ENCODE measurements at regions not wholly inside any gene's neighbourhood (a gene's known extent, or its start where the extent isn't known, plus 50 kb on each side); places are given as distances from the start of the nearest gene placed in this dataset.
"Not testable (repeated sequence)": the region's sequence is repeated elsewhere in the genome, so short reads cannot be mapped to it uniquely, and the experiment has no call there.

DNA sequence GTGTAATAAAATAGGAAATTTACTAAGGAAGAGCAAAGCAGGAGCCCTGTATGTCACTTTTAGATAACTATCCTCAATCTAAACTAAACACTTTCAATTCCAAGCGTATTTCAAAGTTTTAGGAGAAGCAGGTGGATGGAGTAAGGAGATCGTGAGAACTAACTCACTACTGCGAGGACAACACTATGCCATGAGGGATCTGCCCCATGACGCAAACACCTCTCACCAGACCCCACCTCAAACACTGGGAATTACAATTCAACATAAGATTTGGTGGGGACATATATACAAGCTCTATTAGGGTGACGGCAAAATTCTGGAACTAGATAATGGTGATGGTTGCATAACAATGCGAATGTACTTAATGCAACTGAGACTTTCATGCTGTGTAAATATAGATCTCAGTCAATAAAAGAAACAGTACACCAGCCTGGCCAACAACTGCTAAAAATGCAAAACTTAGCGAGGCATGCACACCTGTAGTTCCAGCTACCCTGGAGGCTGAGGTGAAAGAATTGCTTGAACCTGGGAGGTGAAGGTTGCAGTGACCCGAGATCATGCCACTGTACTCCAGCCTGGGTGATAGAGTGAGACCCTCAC is 99.0 kb downstream of the SYT15 start:
- H3K27me3 ChIP-seq (replicated peaks; ENCODE audit: insufficient read depth, low read depth, low read length, poor library complexity); H3K4me3 ChIP-seq (ENCODE audit: low read depth, low read length, poor library complexity, severe bottlenecking); BruUV-seq (replicated peaks); CTCF ChIA-PET; H3K4me1 ChIP-seq (ENCODE audit: insufficient read depth, low read length, poor library complexity, severe bottlenecking); DNase-seq (ENCODE audit: low spot score); H3K9me3 ChIP-seq (ENCODE audit: low read depth, low read length, poor library complexity, severe bottlenecking); H3K36me3 ChIP-seq (ENCODE audit: insufficient read depth, low read length, poor library complexity, severe bottlenecking); intact Hi-C loops (cut with micrococcal nuclease; ENCODE audit: unreplicated experiment); H3K27ac ChIP-seq (ENCODE audit: low read depth, low read length, poor library complexity, severe bottlenecking); POLR2A ChIA-PET (ENCODE audit: low non-redundant PET): not testable (repeated sequence)

DNA sequence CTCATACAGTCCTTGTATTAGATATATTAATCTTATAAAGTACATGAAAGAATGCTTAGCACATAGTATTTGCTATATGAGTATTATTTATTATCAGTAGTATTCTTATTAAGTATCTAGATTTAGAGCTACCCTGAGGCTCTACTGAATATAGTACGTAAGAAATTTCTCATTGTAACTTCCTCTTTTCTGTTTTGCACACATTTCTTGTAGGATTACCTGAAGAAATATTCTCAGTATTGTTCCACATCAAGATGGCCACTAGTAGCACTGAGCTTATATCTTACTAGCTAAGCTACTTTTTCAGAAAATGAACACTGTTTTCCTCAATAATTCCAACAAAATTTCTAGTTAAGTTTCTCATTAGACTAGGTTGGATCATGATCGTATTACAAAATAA is 112.5 kb downstream of the SYT15 start:
- H3K27ac ChIP-seq (ENCODE audit: low read depth, low read length, poor library complexity, severe bottlenecking); BruUV-seq (replicated peaks); H3K36me3 ChIP-seq (ENCODE audit: insufficient read depth, low read length, poor library complexity, severe bottlenecking); CTCF ChIA-PET; DNase-seq (ENCODE audit: low spot score); POLR2A ChIA-PET (ENCODE audit: low non-redundant PET); H3K27me3 ChIP-seq (replicated peaks; ENCODE audit: insufficient read depth, low read depth, low read length, poor library complexity); intact Hi-C loops (cut with micrococcal nuclease; ENCODE audit: unreplicated experiment); H3K9me3 ChIP-seq (ENCODE audit: low read depth, low read length, poor library complexity, severe bottlenecking); H3K4me1 ChIP-seq (ENCODE audit: insufficient read depth, low read length, poor library complexity, severe bottlenecking); H3K4me3 ChIP-seq (ENCODE audit: low read depth, low read length, poor library complexity, severe bottlenecking): not testable (repeated sequence)

- H3K27me3 ChIP-seq (replicated peaks; ENCODE audit: insufficient read depth, low read depth, low read length, poor library complexity); POLR2A ChIA-PET (ENCODE audit: low non-redundant PET); BruUV-seq (replicated peaks); H3K27ac ChIP-seq (ENCODE audit: low read depth, low read length, poor library complexity, severe bottlenecking); intact Hi-C loops (cut with micrococcal nuclease; ENCODE audit: unreplicated experiment); CTCF ChIA-PET; H3K4me3 ChIP-seq (ENCODE audit: low read depth, low read length, poor library complexity, severe bottlenecking); H3K9me3 ChIP-seq (ENCODE audit: low read depth, low read length, poor library complexity, severe bottlenecking); DNase-seq (ENCODE audit: low spot score); H3K4me1 ChIP-seq (ENCODE audit: insufficient read depth, low read length, poor library complexity, severe bottlenecking); H3K36me3 ChIP-seq (ENCODE audit: insufficient read depth, low read length, poor library complexity, severe bottlenecking): not testable (repeated sequence)
Measured at GRCh38 chr10:46693218-46693617, 114.3 kb downstream of the SYT15 start.

DNA sequence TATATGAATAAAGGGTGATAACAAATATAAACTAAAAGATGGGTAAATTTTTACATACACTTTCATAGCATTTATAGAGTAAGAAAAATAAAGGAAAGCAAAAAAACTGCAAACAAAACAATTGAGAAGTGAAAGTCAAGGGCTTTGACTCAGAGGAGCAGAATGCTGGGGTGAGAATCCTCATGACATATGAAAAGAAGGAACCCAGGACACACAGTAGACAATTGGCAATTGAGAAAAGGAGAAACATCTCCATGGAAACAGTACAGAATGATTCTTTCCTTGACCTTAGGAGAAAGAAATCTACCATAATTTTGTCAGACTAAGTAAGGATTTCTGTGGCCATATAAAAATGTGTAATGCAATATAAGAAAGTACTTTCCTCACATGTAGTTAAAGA is 138.3 kb downstream of the SYT15 start:
- DNase-seq (ENCODE audit: low spot score); BruUV-seq (replicated peaks); H3K4me1 ChIP-seq (ENCODE audit: insufficient read depth, low read length, poor library complexity, severe bottlenecking); CTCF ChIA-PET; H3K27ac ChIP-seq (ENCODE audit: low read depth, low read length, poor library complexity, severe bottlenecking); H3K27me3 ChIP-seq (replicated peaks; ENCODE audit: insufficient read depth, low read depth, low read length, poor library complexity); H3K4me3 ChIP-seq (ENCODE audit: low read depth, low read length, poor library complexity, severe bottlenecking); H3K36me3 ChIP-seq (ENCODE audit: insufficient read depth, low read length, poor library complexity, severe bottlenecking); POLR2A ChIA-PET (ENCODE audit: low non-redundant PET); H3K9me3 ChIP-seq (ENCODE audit: low read depth, low read length, poor library complexity, severe bottlenecking); intact Hi-C loops (cut with micrococcal nuclease; ENCODE audit: unreplicated experiment): not testable (repeated sequence)

- CTCF ChIA-PET; DNase-seq (ENCODE audit: low spot score); H3K4me1 ChIP-seq (ENCODE audit: insufficient read depth, low read length, poor library complexity, severe bottlenecking); intact Hi-C loops (cut with micrococcal nuclease; ENCODE audit: unreplicated experiment); H3K9me3 ChIP-seq (ENCODE audit: low read depth, low read length, poor library complexity, severe bottlenecking); H3K36me3 ChIP-seq (ENCODE audit: insufficient read depth, low read length, poor library complexity, severe bottlenecking); H3K27ac ChIP-seq (ENCODE audit: low read depth, low read length, poor library complexity, severe bottlenecking); BruUV-seq (replicated peaks); POLR2A ChIA-PET (ENCODE audit: low non-redundant PET); H3K4me3 ChIP-seq (ENCODE audit: low read depth, low read length, poor library complexity, severe bottlenecking); H3K27me3 ChIP-seq (replicated peaks; ENCODE audit: insufficient read depth, low read depth, low read length, poor library complexity): not testable (repeated sequence)
Measured at GRCh38 chr10:46718014-46718413, 139.1 kb downstream of the SYT15 start.

DNA sequence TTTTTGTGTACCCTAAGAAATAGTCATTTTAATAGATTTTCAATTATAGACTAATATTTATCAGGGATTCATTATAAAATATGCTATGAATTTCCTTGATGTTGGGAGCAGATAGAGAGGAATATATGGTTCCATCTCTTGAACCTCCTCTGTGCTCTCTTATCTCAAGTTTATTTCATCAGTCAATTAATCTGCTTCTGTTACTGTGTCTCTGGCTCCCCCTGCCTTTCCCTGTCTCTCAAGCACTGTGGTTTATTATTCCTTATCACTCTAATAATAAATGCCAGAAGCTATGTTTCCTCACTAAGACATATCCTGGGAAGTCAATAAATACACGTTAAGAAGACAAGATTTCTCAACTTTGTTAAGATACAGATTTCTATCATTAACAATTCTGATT is 141.5 kb downstream of the SYT15 start:
- H3K27me3 ChIP-seq (replicated peaks; ENCODE audit: insufficient read depth, low read depth, low read length, poor library complexity); H3K9me3 ChIP-seq (ENCODE audit: low read depth, low read length, poor library complexity, severe bottlenecking); H3K36me3 ChIP-seq (ENCODE audit: insufficient read depth, low read length, poor library complexity, severe bottlenecking); CTCF ChIA-PET; H3K4me3 ChIP-seq (ENCODE audit: low read depth, low read length, poor library complexity, severe bottlenecking); BruUV-seq (replicated peaks); POLR2A ChIA-PET (ENCODE audit: low non-redundant PET); H3K27ac ChIP-seq (ENCODE audit: low read depth, low read length, poor library complexity, severe bottlenecking); intact Hi-C loops (cut with micrococcal nuclease; ENCODE audit: unreplicated experiment); H3K4me1 ChIP-seq (ENCODE audit: insufficient read depth, low read length, poor library complexity, severe bottlenecking): not testable (repeated sequence)
- DNase-seq (ENCODE audit: low spot score): peak; percentile 1

GRCh38 chr10:46720811-46721518 is 142.0 kb downstream of the SYT15 start:
- CTCF ChIA-PET; H3K27me3 ChIP-seq (replicated peaks; ENCODE audit: insufficient read depth, low read depth, low read length, poor library complexity); intact Hi-C loops (cut with micrococcal nuclease; ENCODE audit: unreplicated experiment); BruUV-seq (replicated peaks); H3K4me1 ChIP-seq (ENCODE audit: insufficient read depth, low read length, poor library complexity, severe bottlenecking); POLR2A ChIA-PET (ENCODE audit: low non-redundant PET); DNase-seq (ENCODE audit: low spot score); H3K36me3 ChIP-seq (ENCODE audit: insufficient read depth, low read length, poor library complexity, severe bottlenecking); H3K27ac ChIP-seq (ENCODE audit: low read depth, low read length, poor library complexity, severe bottlenecking); H3K9me3 ChIP-seq (ENCODE audit: low read depth, low read length, poor library complexity, severe bottlenecking); H3K4me3 ChIP-seq (ENCODE audit: low read depth, low read length, poor library complexity, severe bottlenecking): not testable (repeated sequence)

DNA sequence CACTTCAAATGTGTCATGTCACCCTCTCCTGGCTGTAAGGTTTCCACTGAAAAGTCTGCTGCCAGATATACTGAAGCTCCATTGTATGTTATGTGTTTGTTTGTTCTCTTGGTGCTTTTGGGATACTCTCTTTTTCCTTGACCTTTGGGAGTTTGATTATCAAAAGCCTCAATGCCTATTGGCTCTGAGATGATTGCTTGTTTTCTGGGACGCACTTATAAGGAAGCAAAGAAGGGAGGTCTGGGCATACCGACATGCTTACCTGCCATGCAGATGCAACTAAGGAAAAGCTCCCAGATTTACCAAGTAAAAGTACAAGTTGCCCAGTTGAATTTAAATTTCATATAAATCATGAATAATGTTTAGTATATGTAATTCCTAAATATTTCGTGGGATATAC is 145.3 kb downstream of the SYT15 start:
- H3K9me3 ChIP-seq (ENCODE audit: low read depth, low read length, poor library complexity, severe bottlenecking); H3K27ac ChIP-seq (ENCODE audit: low read depth, low read length, poor library complexity, severe bottlenecking); H3K36me3 ChIP-seq (ENCODE audit: insufficient read depth, low read length, poor library complexity, severe bottlenecking); H3K4me3 ChIP-seq (ENCODE audit: low read depth, low read length, poor library complexity, severe bottlenecking); POLR2A ChIA-PET (ENCODE audit: low non-redundant PET); DNase-seq (ENCODE audit: low spot score); intact Hi-C loops (cut with micrococcal nuclease; ENCODE audit: unreplicated experiment); H3K4me1 ChIP-seq (ENCODE audit: insufficient read depth, low read length, poor library complexity, severe bottlenecking); BruUV-seq (replicated peaks); CTCF ChIA-PET; H3K27me3 ChIP-seq (replicated peaks; ENCODE audit: insufficient read depth, low read depth, low read length, poor library complexity): not testable (repeated sequence)
